BJ (cell line): ENCODE measurements at regions not wholly inside any gene's neighbourhood (a gene's known extent, or its start where the extent isn't known, plus 50 kb on each side); places are given as distances from the start of the nearest gene placed in this dataset.

Experiments
- CTCF ChIA-PET: fragments of 350-600 bp; formaldehyde crosslinking; extraction: SDS; loops from one replicate; lab custom pipeline; 2021; ENCODE audit warnings: antibody characterized with exemption, inconsistent platforms; lab: Yijun Ruan, JAX
- POLR2A ChIA-PET: fragments of 300-600 bp; sonication (Branson Sonifier 250); formaldehyde crosslinking; extraction: SDS; loops from one replicate; lab custom pipeline; 2021; ENCODE audit warnings: antibody characterized with exemption; lab: Charles Lee
- DNase-seq: peaks from one replicate; pipeline ENCODE4 v3.0.0-alpha.2; 2011; ENCODE audit warnings: low read depth
- H3K27me3 ChIP-seq: 2 replicates; pipeline ENCODE4 v1.6.0; 2011; ENCODE audit warnings: low read length; ENCODE audit not compliant: control insufficient read depth, insufficient read depth
- H3K36me3 ChIP-seq: 2 replicates; pipeline ENCODE4 v1.5.1; 2011; ENCODE audit warnings: low read length; ENCODE audit not compliant: control insufficient read depth, insufficient read depth
- H3K4me3 ChIP-seq: 2 replicates; pipeline ENCODE4 v1.5.1; 2011; ENCODE audit warnings: low read depth, mild to moderate bottlenecking, control low read depth, low read length
- TF ChIP-seq, protein P1 (sequence below): IDR thresholded peaks from 2 replicates; pipeline ENCODE4 v1.5.1; 2011; ENCODE audit warnings: low read depth, mild to moderate bottlenecking, control low read depth, inconsistent platforms, low read length, moderate library complexity; ENCODE audit not compliant: insufficient read depth

GRCh38 chr14:55942826-55943225, 175.4 kb upstream of the PELI2 start:
- TF ChIP-seq, protein P1, sequence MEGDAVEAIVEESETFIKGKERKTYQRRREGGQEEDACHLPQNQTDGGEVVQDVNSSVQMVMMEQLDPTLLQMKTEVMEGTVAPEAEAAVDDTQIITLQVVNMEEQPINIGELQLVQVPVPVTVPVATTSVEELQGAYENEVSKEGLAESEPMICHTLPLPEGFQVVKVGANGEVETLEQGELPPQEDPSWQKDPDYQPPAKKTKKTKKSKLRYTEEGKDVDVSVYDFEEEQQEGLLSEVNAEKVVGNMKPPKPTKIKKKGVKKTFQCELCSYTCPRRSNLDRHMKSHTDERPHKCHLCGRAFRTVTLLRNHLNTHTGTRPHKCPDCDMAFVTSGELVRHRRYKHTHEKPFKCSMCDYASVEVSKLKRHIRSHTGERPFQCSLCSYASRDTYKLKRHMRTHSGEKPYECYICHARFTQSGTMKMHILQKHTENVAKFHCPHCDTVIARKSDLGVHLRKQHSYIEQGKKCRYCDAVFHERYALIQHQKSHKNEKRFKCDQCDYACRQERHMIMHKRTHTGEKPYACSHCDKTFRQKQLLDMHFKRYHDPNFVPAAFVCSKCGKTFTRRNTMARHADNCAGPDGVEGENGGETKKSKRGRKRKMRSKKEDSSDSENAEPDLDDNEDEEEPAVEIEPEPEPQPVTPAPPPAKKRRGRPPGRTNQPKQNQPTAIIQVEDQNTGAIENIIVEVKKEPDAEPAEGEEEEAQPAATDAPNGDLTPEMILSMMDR = no peak
- H3K4me3 ChIP-seq = no peak overlapping the region
- no peaks in the 10 kb centered on the region; the same call in 1 of the 2 replicates for H3K27me3 ChIP-seq
- no peak for DNase-seq
- H3K36me3 ChIP-seq = no peaks in the 10 kb centered on the region
- POLR2A ChIA-PET = no interaction called here
- CTCF ChIA-PET = no interaction called here

- Histone ChIP-seq H3K4me3 (no peak overlapping the region), H3K27me3 (no peaks in the 10 kb centered on the region; the same call in 1 of the 2 replicates), H3K36me3 (no peaks in the 10 kb centered on the region)
- TF ChIP-seq, protein P1 = no peak
- ChIA-PET POLR2A (no interaction called here), CTCF (no interaction called here)
- no peak for DNase-seq
Measured at GRCh38 chr14:55944757-55945156, 173.5 kb upstream of the PELI2 start.

GRCh38 chr14:55946231-55946630, 172.0 kb upstream of the PELI2 start:
- TF ChIP-seq, protein P1 = no peak
- no peak for DNase-seq
- Histone ChIP-seq H3K36me3 (no peaks in the 10 kb centered on the region), H3K27me3 (no peaks in the 10 kb centered on the region; the same call in 1 of the 2 replicates), H3K4me3 (no peak overlapping the region)
- CTCF ChIA-PET = interaction anchor here (0.6 kb wide), 1 partner anchor 18 kb away, joined by 3 read pairs; no protein-coding TSS in a partner anchor
- POLR2A ChIA-PET = no interaction called here

DNA sequence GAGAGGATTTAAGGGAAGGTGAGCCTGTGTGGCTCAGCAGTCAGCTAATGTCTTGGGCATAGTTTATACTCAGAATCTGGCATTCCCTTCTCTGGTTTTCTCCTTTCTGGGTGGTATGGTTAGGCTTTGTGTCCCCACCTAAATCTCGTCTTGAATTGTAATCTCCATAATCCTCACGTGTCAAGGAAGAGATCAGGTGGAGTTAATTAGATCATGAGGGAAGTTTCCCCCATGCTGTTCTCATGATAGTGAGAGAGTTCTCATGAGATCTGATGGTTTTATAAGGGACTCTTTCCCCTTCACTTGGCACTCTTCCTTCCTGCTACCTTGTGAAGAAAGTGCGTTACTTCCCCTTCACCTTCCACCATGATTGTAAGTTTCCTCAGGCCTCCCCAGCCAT, 169.8 kb upstream of the PELI2 start:
- ChIA-PET CTCF (no interaction called here), POLR2A (no interaction called here)
- H3K36me3 ChIP-seq = no peaks in the 10 kb centered on the region
- TF ChIP-seq, protein P1 = no peak
- H3K4me3 ChIP-seq = no peak overlapping the region
- H3K27me3 ChIP-seq = no peaks in the 10 kb centered on the region
- DNase-seq = no peak

DNA sequence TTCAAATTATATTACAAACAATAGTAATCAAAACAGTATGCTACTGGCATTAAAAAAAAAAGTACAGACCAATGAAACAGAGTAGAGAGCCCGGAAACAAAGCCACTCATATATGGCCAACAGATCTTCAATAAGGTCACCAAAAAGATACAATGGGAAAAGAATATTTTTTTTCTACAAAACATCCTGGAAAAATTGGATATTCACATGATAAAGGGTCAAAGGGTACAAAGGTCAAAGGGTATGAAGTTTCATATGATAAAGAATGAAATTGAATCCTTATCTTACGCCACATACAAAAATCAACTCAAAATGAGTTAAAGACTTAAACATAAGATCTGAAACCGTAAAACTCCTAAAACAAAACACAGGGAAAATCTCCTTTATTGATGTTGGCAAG, 168.5 kb upstream of the PELI2 start:
- H3K36me3 ChIP-seq = no peaks in the 10 kb centered on the region
- TF ChIP-seq, protein P1 = no peak
- ChIA-PET CTCF (interaction anchor here (0.6 kb wide), 1 partner anchor 23 kb away, joined by 3 read pairs; no protein-coding TSS in a partner anchor), POLR2A (no interaction called here)
- H3K27me3 ChIP-seq = no peaks in the 10 kb centered on the region
- no peak for DNase-seq
- no peak overlapping the region for H3K4me3 ChIP-seq
